Astrocyte (in vitro differentiated cells and primary cell): ENCODE measurements at regions not wholly inside any gene's neighbourhood (a gene's known extent, or its start where the extent isn't known, plus 50 kb on each side); places are given as distances from the start of the nearest gene placed in this dataset.

Experiments used
- EZH2 ChIP-seq: IDR thresholded peaks from 2 replicates; pipeline ENCODE4 v1.6.1; 2012; ENCODE audit warnings: mild to moderate bottlenecking, low read length, inconsistent platforms; ENCODE audit not compliant: insufficient read depth
- TF ChIP-seq, protein P1 (sequence below): IDR thresholded peaks from 2 replicates; pipeline ENCODE4 v1.5.1; 2011; ENCODE audit warnings: low read depth, mild to moderate bottlenecking, inconsistent platforms, low read length, moderate library complexity; ENCODE audit not compliant: insufficient read depth

- no peak for TF ChIP-seq EZH2
- TF ChIP-seq, protein P1, sequence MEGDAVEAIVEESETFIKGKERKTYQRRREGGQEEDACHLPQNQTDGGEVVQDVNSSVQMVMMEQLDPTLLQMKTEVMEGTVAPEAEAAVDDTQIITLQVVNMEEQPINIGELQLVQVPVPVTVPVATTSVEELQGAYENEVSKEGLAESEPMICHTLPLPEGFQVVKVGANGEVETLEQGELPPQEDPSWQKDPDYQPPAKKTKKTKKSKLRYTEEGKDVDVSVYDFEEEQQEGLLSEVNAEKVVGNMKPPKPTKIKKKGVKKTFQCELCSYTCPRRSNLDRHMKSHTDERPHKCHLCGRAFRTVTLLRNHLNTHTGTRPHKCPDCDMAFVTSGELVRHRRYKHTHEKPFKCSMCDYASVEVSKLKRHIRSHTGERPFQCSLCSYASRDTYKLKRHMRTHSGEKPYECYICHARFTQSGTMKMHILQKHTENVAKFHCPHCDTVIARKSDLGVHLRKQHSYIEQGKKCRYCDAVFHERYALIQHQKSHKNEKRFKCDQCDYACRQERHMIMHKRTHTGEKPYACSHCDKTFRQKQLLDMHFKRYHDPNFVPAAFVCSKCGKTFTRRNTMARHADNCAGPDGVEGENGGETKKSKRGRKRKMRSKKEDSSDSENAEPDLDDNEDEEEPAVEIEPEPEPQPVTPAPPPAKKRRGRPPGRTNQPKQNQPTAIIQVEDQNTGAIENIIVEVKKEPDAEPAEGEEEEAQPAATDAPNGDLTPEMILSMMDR, result no peak
Measured at GRCh38 chr15:66933932-66934867, 131.2 kb upstream of the SMAD3 start.
